Activated CD8-positive, alpha-beta memory T cell treated with anti-CD3 and anti-CD28 coated beads for 36 hours (primary cell): ENCODE measurements at regions not wholly inside any gene's neighbourhood (a gene's known extent, or its start where the extent isn't known, plus 50 kb on each side); places are given as distances from the start of the nearest gene placed in this dataset.

Experiments used
- CTCF ChIA-PET: fragments of 350-600 bp; sonication (Branson Sonifier 250); formaldehyde crosslinking; loops from one replicate; lab custom pipeline; 2021; ENCODE audit warnings: antibody characterized with exemption; lab: Charles Lee
- POLR2A ChIA-PET: fragments of 350-600 bp; sonication (Branson Sonifier 250); formaldehyde crosslinking; loops from one replicate; lab custom pipeline; 2021; ENCODE audit warnings: antibody characterized with exemption; lab: Charles Lee

GRCh38 chr1:88375977-88376376 lies 308.1 kb upstream of the PKN2 start:
- ChIA-PET POLR2A (no interaction called here), CTCF (no interaction called here)

- CTCF ChIA-PET, result no interaction called here
- POLR2A ChIA-PET, result no interaction called here
These were observed 307.7 kb upstream of the PKN2 start for GRCh38 chr1:88376421-88376820.

GRCh38 chr1:88378560-88378959 lies 305.5 kb upstream of the PKN2 start:
- POLR2A ChIA-PET, result no interaction called here
- CTCF ChIA-PET, result no interaction called here

- ChIA-PET POLR2A (no interaction called here), CTCF (no interaction called here)
These were observed 289.1 kb upstream of the PKN2 start for GRCh38 chr1:88394958-88395357.

- ChIA-PET POLR2A (no interaction called here), CTCF (no interaction called here)
These were observed 285.7 kb upstream of the PKN2 start for GRCh38 chr1:88398338-88398737.

- ChIA-PET CTCF (no interaction called here), POLR2A (no interaction called here)
These were observed 284.4 kb upstream of the PKN2 start for GRCh38 chr1:88399690-88400089.

- POLR2A ChIA-PET, result no interaction called here
- CTCF ChIA-PET, result no interaction called here
These were observed 282.8 kb upstream of the PKN2 start for GRCh38 chr1:88401313-88401712.

GRCh38 chr1:88404582-88404981 lies 279.5 kb upstream of the PKN2 start:
- POLR2A ChIA-PET, result no interaction called here

GRCh38 chr1:88407248-88407647 lies 276.8 kb upstream of the PKN2 start:
- ChIA-PET CTCF (no interaction called here), POLR2A (no interaction called here)

More at GRCh38 chr1:88404582-88404981, 279.5 kb upstream of the PKN2 start:
- CTCF ChIA-PET, result no interaction called here

GRCh38 chr1:88421997-88422396 lies 262.1 kb upstream of the PKN2 start:
- POLR2A ChIA-PET, result no interaction called here

GRCh38 chr1:88433556-88433955 lies 250.5 kb upstream of the PKN2 start:
- CTCF ChIA-PET, result no interaction called here
- POLR2A ChIA-PET, result no interaction called here

More at GRCh38 chr1:88421997-88422396, 262.1 kb upstream of the PKN2 start:
- CTCF ChIA-PET, result no interaction called here

- ChIA-PET POLR2A (no interaction called here), CTCF (no interaction called here)
These were observed 249.2 kb upstream of the PKN2 start for GRCh38 chr1:88434836-88435235.

GRCh38 chr1:88441022-88441421 lies 243.1 kb upstream of the PKN2 start:
- ChIA-PET CTCF (no interaction called here), POLR2A (no interaction called here)

GRCh38 chr1:88451856-88452255 lies 232.2 kb upstream of the PKN2 start:
- CTCF ChIA-PET, result no interaction called here
- POLR2A ChIA-PET, result no interaction called here

- CTCF ChIA-PET, result no interaction called here
- POLR2A ChIA-PET, result no interaction called here
These were observed 230.8 kb upstream of the PKN2 start for GRCh38 chr1:88453295-88453694.

- POLR2A ChIA-PET, result no interaction called here
These were observed 229.3 kb upstream of the PKN2 start for GRCh38 chr1:88454781-88455180.

GRCh38 chr1:88455621-88456256 lies 228.3 kb upstream of the PKN2 start:
- POLR2A ChIA-PET, result no interaction called here
- CTCF ChIA-PET, result no interaction called here

More at GRCh38 chr1:88454781-88455180, 229.3 kb upstream of the PKN2 start:
- CTCF ChIA-PET, result no interaction called here

- ChIA-PET POLR2A (no interaction called here), CTCF (no interaction called here)
These were observed 226.9 kb upstream of the PKN2 start for GRCh38 chr1:88457197-88457596.

GRCh38 chr1:88461007-88461406 lies 223.1 kb upstream of the PKN2 start:
- ChIA-PET POLR2A (no interaction called here), CTCF (no interaction called here)

- CTCF ChIA-PET, result no interaction called here
- POLR2A ChIA-PET, result no interaction called here
These were observed 222.0 kb upstream of the PKN2 start for GRCh38 chr1:88462096-88462487.

- POLR2A ChIA-PET, result no interaction called here
- CTCF ChIA-PET, result no interaction called here
These were observed 221.4 kb upstream of the PKN2 start for GRCh38 chr1:88462488-88463261.
